NCI-H524 treated with DMSO at 0.1 percent for 48 hours (cell line): ENCODE measurements at regions not wholly inside any gene's neighbourhood (a gene's known extent, or its start where the extent isn't known, plus 50 kb on each side); places are given as distances from the start of the nearest gene placed in this dataset.

ENCODE experiments used
- DNase-seq: peaks from one replicate; lab custom pipeline; 2025; lab: John Stamatoyannopoulos, UW

DNA sequence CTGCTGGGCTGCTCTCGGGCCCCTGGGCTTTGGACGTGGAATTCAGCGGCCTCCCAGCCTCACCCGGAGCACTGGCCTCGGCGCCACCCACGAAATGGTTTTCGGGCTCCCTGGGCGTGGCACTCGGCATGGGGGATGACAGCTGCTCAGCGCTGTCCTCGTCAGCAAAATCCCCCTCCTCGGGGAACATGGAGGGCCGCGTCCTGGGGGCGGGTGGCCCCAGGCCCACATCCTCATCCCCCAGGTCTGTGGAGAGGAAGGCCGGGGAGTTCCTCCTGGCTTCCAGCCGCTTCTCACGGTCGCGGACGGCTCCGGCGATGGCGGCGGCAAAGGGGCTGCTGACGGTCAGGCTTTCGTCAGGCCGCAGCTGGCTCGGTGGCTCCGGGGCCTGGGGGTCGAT is 88.4 kb downstream of the CTTN start:
- no peak for DNase-seq

- DNase-seq = no peak
Measured at GRCh38 chr11:70487160-70487559, 88.8 kb downstream of the CTTN start.

- DNase-seq = no peak
Measured at GRCh38 chr11:70487756-70488155, 89.4 kb downstream of the CTTN start.

- DNase-seq = peak; percentile 34
Measured at GRCh38 chr11:70488171-70488703, 89.9 kb downstream of the CTTN start.

- DNase-seq = no peak
Measured at GRCh38 chr11:70489276-70489675, 90.9 kb downstream of the CTTN start.

DNA sequence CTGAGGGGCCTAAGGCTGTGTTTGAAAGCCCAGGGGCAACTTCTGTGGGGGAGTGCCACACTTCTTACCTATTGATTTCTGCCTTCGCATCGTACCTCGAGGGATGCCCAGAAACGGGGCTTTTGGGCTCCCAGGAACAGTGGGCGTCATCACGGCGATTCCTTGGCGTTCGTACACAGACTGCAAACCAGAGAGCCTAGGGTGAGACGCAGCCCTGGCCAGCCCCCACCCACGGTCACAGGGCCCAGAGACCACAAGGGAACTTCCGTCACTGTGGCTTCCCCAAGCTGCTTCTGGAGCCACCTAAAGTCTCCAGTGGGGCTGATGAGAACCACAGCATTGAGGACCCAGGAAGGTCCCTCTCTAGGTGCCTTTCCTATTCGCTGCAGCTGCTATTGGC is 91.9 kb downstream of the CTTN start:
- DNase-seq = no peak

DNA sequence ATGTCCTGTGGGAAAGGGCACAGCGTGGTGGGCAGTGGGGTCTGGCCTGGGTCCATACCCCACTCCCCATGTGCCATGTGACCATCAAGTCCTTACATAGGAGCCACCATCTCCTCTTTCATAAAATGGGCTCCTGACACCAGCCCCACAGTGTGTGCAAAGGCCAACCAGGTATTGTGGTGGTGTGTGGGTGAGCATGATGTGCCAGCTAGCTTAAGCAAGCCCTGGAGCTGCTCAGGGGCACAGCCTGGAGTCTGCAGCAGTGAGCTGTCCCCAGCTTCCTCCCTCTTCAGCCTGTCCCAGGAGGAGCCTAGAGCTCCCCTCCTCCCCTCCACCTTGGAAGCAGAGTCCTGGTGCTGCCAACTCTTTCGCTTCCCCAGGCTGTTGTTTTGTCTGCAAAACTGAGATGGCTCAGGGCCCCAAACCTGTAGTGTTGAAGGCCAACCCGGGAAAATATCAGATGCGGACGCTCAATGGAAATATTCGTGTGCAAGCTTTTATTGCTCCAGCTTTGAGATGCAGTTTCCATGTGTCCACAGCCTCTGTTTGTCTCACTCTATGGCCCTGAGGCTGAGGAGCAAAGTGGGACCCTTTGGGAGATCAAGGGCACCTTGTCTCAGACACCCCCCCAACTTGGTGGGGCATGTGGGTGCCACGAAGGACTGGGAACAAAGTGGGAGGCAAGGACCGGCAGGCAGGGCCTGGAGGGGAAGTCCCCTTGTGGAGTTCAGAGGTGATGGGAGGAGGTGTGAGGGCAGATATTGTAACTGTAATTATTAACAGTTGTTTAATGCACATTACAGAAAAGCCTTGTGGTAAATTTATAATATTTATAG is 92.6 kb downstream of the CTTN start:
- DNase-seq = no peak

DNA sequence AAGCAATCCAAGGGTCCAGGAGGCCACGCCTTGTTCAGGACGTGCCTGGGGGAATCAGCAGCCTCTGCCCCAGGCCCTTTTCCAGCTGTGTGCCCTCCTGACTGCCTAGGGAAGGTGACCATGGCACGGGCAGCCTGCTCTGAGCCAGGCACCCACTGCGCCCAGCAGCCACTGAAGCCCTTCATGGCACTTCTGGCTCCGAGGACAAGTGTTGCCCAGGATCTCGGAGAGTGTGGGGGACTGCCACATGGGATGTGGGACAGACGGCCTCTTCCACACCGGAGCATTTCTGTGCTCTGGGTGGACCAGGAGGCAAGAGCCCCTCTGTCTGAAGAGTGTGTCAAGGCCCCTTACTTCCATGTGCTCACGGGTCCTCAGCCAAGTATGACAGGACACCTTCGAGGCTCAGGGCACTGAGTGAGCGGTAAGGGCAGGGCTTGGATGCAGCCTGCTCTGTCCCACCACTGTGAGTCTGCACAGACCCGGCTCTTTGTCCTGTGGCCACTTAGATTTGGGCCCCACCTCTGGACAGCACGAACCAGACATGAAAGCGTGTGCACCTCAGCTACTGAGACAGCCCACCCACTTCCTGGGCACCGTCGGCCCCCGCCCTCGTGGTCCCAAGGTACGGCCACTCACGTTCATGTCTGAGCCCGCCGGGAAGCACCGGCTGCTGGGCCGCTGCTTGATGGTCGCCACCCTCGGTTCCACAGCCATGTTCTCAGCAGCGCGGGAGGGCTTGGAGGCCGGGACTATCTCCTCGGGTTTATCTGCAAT is 93.6 kb downstream of the CTTN start:
- DNase-seq = no peak

DNA sequence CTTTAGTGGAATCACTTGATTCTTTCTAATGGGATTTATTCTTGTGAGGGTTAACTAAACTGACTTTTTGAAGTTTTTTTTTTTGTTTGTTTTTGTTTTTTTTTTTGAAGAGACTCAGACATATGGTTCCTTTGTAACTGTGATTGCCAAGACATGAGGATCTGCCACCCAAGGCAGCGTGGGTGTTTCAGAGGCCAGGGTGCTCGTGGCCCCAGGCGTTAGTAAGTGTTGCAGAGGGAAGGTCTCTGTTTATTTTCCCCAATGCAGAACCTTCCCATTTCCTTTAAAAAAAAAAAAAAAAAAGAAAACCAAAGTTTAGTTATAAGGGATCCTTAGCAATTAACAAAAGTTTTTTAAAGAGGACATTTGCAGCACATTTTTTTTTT is 94.8 kb downstream of the CTTN start:
- no peak for DNase-seq

GRCh38 chr11:70493891-70494290 is 95.6 kb downstream of the CTTN start:
- no peak for DNase-seq

- no peak for DNase-seq
Measured at GRCh38 chr11:70494559-70495350, 96.4 kb downstream of the CTTN start.

- no peak for DNase-seq
Measured at GRCh38 chr11:70495351-70496310, 97.3 kb downstream of the CTTN start.

- no peak for DNase-seq
Measured at GRCh38 chr11:70496591-70497535, 98.5 kb downstream of the CTTN start.

GRCh38 chr11:70497536-70498075 is 99.3 kb downstream of the CTTN start:
- DNase-seq = no peak

DNA sequence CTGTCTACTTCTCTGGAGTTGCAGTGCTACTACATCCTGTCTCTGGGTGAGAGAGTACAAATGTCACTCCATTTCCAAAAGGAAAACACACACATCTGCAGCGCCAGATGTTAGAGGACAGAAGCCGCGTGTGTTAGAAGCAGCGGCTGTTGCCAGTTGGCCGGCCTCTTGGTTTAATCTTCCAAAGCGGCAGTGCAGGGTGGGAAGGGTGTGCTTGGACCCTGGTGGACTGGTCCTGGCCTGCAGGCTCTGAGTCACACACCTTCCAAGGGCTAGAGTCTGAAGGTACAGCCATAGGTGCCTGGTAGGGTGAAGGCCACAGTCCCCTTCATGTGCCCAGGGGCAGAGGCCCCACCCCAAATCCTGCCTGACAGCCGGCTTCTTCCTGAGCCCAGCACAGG is 99.8 kb downstream of the CTTN start:
- no peak for DNase-seq

DNA sequence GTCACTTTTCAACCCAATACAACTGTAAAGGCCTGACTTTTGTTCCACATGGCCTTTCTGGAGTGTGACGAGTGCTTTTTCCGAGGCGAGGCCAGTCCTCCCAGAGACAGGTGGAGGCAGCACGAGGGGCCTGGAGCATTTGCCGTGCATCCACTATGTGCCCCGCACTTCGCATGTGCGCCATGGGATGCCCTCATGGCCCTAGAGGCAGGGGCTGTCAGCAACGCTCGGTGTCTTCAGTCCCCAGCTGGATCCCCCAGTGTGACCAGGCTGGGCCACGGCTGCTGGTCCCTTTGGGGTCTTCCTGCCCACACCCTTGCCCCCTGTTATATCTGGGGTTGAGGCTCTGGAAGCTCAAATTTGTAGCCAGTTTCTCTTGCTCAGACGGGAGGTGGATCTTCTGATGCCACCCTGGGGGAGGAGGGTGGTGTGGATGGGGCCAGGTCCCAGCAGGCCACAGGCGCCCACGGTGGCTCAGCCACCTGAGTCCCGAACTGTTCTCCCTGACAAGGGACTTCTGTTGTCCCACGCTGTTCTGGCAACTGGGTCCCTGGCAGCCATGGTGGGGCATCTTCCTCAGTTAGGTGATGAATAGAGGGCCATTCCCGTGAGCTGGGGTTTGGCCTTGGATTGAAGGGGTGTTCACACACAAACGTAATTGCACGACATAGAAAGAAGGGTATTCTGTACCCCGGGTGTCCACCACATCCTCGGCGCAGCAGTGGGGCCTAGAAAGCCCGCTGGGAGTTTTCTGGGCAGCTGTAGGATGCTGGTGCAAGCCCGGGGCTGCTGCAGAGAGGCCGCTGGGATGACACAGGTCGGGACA is 100.9 kb downstream of the CTTN start:
- no peak for DNase-seq

- no peak for DNase-seq
Measured at GRCh38 chr11:70500076-70500847, 101.9 kb downstream of the CTTN start.
